ENCODE measurements at regions not wholly inside any gene's neighbourhood (a gene's known extent, or its start where the extent isn't known, plus 50 kb on each side); places are given as distances from the start of the nearest gene placed in this dataset.

- no peak for DNase-seq
These were observed 223.3 kb downstream of the SEC61B start for GRCh38 chr9:99445371-99445891.

- no peak for DNase-seq
These were observed 223.8 kb downstream of the SEC61B start for GRCh38 chr9:99445920-99446319.

DNA sequence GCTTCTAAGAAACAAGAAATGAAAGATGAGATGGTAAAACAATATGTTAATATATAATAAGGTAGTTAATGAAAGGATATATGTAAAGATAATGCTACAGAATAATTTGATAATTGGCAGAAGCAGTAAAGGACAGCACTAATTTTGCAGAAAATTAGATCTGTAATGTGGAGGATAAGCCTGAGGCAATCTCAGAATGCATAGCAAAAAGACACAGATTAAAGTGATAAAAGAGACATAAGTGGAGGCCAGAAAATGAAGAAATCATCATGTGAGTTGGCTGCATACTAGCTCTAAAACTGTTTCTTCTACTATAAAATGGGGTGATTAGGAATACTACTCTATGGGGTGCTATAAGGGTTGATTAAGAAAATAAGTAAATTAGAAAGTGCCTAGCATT, 225.9 kb downstream of the SEC61B start:
- DNase-seq: no peak

- DNase-seq: no peak
These were observed 227.6 kb downstream of the SEC61B start for GRCh38 chr9:99449726-99450125.

GRCh38 chr9:99451112-99451606, 229.1 kb downstream of the SEC61B start:
- DNase-seq: no peak

- no peak for DNase-seq
These were observed 235.3 kb downstream of the SEC61B start for GRCh38 chr9:99457406-99457805.

DNA sequence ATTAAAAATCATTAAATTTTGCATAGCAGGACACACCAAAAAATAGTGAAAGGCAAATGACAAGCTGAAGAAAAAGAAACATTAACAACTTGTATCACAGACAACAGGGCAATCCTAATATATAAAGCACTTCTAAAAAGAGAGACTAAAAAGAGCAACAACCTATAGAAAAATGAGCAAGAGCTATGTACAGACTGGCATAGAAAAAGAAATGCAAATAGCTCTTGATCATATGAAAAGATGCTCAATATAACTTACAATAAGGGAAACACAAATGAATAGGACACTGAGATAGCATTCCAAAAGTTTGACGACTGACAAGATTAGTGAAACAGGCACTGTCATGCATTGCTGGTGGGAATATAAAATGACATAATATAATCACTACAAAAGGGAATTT, 235.9 kb downstream of the SEC61B start:
- DNase-seq: no peak

DNA sequence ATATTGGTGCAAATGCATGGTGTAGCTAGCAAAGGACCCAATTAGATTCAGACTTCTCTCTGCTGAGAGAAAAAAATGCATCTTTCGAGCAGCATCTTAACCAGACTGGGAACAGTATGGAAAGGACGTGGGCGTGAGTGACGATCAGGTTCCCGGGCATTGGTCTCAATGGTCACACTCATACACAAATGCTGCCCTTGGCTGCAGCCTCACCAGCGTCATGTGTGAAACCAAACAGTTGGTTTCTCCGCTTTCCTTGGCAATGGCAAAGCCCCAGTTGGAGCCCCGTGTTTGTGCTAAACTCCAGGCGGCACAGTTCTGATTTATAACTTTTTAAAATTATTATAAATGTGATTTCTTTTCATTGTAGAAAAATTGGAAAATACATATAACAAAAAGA, 237.8 kb downstream of the SEC61B start:
- DNase-seq: no peak

DNA sequence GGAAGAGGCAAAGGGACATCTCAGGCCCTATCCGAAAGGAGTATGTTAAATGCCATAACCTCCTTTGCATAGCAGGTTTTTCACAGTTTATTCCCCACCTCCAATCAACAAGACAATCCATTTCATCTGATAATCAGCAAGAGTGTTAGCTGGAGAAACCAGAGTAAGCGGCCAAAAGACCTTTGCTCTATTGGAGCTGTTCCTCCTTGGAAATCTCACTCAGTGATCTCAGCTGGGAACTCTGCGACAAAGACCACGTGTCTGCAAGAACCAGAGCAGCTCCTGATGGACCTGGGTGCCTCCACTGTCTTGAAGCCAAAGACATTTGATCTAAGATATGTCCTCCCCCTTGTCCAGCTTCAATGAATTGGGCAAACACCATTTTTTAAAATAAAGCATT, 241.0 kb downstream of the SEC61B start:
- DNase-seq: no peak

- no peak for DNase-seq
These were observed 242.5 kb downstream of the SEC61B start for GRCh38 chr9:99464568-99464967.

DNA sequence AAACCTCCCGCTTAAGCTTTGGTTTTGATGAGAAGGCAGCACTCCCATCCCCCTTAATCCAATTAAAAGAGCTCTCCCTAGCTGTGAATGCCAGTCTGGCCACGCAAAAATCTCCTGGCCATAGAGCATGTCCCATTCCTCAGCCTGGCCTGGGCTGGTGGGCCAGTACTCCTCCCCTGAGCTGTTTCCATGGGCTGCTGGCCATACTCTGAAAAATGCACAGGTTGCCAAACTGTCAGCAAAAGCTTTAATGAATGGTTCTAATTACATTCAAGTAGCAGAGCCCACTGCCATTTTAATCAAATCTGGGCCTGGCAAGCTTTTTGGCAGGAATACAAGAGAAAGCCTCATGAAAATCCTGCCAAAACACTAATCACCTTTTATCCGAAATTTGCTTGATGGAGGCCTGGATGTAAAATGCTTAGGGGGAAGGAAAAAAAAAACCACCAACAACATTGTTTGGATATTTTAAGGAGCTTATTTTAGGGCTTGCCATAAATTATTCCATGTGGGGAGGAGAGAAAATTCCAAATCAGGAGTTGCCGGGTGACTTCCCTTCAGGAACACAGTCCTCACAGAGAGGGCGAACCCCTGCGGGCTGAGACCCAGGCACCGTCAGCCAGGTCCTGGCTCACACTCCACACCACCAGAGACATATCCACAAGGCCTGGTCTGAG, 243.3 kb downstream of the SEC61B start:
- DNase-seq: no peak

- no peak for DNase-seq
These were observed 244.0 kb downstream of the SEC61B start for GRCh38 chr9:99466104-99466503.

DNA sequence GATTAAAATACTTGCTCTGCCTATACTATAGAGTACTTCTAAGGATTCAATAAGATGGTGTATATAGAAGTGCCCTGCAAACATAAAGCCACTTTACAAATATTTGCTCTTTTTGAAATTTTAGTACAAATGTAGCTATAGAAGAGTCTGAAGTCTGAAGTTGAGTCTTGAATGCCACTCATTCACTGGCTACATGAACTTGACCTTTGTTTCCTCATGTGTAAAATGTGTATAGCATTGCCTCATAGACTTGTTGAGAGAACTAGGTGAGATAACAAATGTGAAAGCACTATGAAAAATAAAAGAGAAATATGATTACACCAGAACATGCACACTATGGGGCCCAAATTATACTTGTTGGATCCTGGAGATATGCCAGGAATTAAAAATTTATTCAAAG, 244.7 kb downstream of the SEC61B start:
- no peak for DNase-seq

- no peak for DNase-seq
These were observed 249.0 kb downstream of the SEC61B start for GRCh38 chr9:99471033-99471432.

DNA sequence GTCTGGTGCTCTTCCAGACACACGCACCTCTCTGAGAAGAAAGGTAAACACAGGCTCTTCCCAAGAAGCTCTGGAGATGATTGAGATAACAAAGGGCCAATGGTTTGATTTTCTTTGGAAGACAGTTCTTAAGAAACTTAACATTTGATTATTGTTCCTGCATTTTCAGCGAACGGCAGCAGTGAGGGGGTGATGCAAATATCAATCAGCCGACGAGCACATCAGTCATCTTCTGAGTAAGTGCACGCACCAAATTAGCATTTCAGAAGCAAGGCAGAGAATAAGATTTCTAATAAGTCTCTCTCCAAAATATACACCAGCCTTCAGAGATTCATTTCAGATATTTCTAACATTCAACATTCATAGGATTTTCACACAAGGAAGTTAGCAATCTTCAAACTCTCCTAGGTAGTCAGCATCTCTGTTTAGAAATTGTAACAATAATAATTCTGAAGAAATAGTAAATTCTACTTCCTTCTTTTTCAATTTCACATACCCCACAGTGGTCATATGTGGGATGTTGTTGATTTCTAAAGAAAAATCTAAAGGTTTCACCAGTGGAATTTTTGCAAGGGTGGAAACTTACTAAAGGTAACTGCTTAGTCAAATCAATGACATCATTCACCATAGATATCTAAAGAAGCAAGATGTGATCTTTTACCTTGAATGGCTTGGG, 250.3 kb downstream of the SEC61B start:
- no peak for DNase-seq

GRCh38 chr9:99472916-99473245, 250.8 kb downstream of the SEC61B start:
- DNase-seq: no peak

- DNase-seq: no peak
These were observed 252.1 kb downstream of the SEC61B start for GRCh38 chr9:99474186-99474585.

GRCh38 chr9:99475401-99476065, 253.5 kb downstream of the SEC61B start:
- DNase-seq: no peak

GRCh38 chr9:99478469-99479027, 256.5 kb downstream of the SEC61B start:
- no peak for DNase-seq

GRCh38 chr9:99479929-99480328, 257.8 kb downstream of the SEC61B start:
- no peak for DNase-seq

- no peak for DNase-seq
These were observed 263.4 kb downstream of the SEC61B start for GRCh38 chr9:99485459-99485858.

DNA sequence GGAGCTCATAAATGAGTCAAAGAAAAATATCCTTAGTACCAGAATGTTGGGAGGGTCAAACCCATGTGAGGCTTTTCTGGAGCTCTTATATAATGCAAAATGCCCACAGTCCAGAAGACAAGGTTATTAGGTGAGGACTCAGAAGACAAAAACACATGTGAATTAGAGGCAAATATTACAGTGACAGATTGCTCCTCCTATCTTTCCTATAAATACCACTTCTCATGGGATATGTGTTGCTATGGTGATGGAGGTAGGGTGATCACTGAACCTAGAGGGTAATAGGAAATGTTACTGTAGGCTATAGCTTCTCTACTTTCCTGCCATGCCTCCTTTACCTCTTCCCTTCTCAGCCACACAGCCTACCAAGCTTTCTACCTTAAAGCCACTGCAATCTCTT, 264.6 kb downstream of the SEC61B start:
- no peak for DNase-seq

Measured in stimulated activated CD4-positive, alpha-beta T cell treated with anti-CD3 and anti-CD28 coated beads, Interleukin-4, amount 100 ng/mL, for 24 hours (primary cell).